ENCODE measurements at regions not wholly inside any gene's neighbourhood (a gene's known extent, or its start where the extent isn't known, plus 50 kb on each side); places are given as distances from the start of the nearest gene placed in this dataset.

GRCh38 chr2:57156231-57156924 lies 890.2 kb upstream of the VRK2 start:
- no peaks in the 10 kb centered on the region for H3K36me3 ChIP-seq (ENCODE audit: control insufficient read depth, insufficient read depth, low read length, severe bottlenecking)
- H3K4me3 ChIP-seq (ENCODE audit: low read length) = no peak overlapping the region
- H3K4me1 ChIP-seq (ENCODE audit: control insufficient read depth, insufficient read depth, low read length) = no peaks in the 10 kb centered on the region
- H3K9ac ChIP-seq (ENCODE audit: low read length) = no peak overlapping the region
- no peaks in the 10 kb centered on the region for H3K27me3 ChIP-seq (replicated peaks; ENCODE audit: control insufficient read depth, insufficient read depth, low read length)
- peaks cover 9% of the 10 kb centered on the region for H3K9me3 ChIP-seq (ENCODE audit: control insufficient read depth, low read length)
- no peak for DNase-seq (ENCODE audit: low read depth)

GRCh38 chr2:57160976-57161375 lies 885.6 kb upstream of the VRK2 start:
- Histone ChIP-seq H3K4me1 (ENCODE audit: control insufficient read depth, insufficient read depth, low read length) (no peaks in the 10 kb centered on the region), H3K9me3 (ENCODE audit: control insufficient read depth, low read length) (peaks cover 6% of the 10 kb centered on the region), H3K27me3 (replicated peaks; ENCODE audit: control insufficient read depth, insufficient read depth, low read length) (no peaks in the 10 kb centered on the region), H3K9ac (ENCODE audit: low read length) (no peak overlapping the region), H3K36me3 (ENCODE audit: control insufficient read depth, insufficient read depth, low read length, severe bottlenecking) (no peaks in the 10 kb centered on the region), H3K4me3 (ENCODE audit: low read length) (no peak overlapping the region)
- peak; percentile 36 for DNase-seq (ENCODE audit: low read depth)

GRCh38 chr2:57177176-57177575 lies 869.4 kb upstream of the VRK2 start:
- H3K36me3 ChIP-seq (ENCODE audit: control insufficient read depth, insufficient read depth, low read length, severe bottlenecking) = no peaks in the 10 kb centered on the region
- no peak overlapping the region for H3K4me3 ChIP-seq (ENCODE audit: low read length)
- H3K4me1 ChIP-seq (ENCODE audit: control insufficient read depth, insufficient read depth, low read length) = peaks cover under 1% of the 10 kb centered on the region
- H3K9me3 ChIP-seq (ENCODE audit: control insufficient read depth, low read length) = no peaks in the 10 kb centered on the region
- no peaks in the 10 kb centered on the region for H3K27me3 ChIP-seq (replicated peaks; ENCODE audit: control insufficient read depth, insufficient read depth, low read length)
- peak; percentile 18 for DNase-seq (ENCODE audit: low read depth)
- no peak overlapping the region for H3K9ac ChIP-seq (ENCODE audit: low read length)

- H3K9ac ChIP-seq (ENCODE audit: low read length) = no peak overlapping the region
- H3K27me3 ChIP-seq (replicated peaks; ENCODE audit: control insufficient read depth, insufficient read depth, low read length) = no peaks in the 10 kb centered on the region
- H3K4me1 ChIP-seq (ENCODE audit: control insufficient read depth, insufficient read depth, low read length) = peaks cover 7% of the 10 kb centered on the region
- no peaks in the 10 kb centered on the region for H3K9me3 ChIP-seq (ENCODE audit: control insufficient read depth, low read length)
- H3K36me3 ChIP-seq (ENCODE audit: control insufficient read depth, insufficient read depth, low read length, severe bottlenecking) = no peaks in the 10 kb centered on the region
- no peak overlapping the region for H3K4me3 ChIP-seq (ENCODE audit: low read length)
- peak; percentile 29 for DNase-seq (ENCODE audit: low read depth)
Observed at GRCh38 chr2:57180042-57180567, 866.5 kb upstream of the VRK2 start.

- H3K4me1 ChIP-seq (ENCODE audit: control insufficient read depth, insufficient read depth, low read length) = peaks cover 7% of the 10 kb centered on the region
- no peaks in the 10 kb centered on the region for H3K27me3 ChIP-seq (replicated peaks; ENCODE audit: control insufficient read depth, insufficient read depth, low read length)
- no peak for DNase-seq (ENCODE audit: low read depth)
- no peak overlapping the region for H3K9ac ChIP-seq (ENCODE audit: low read length)
- no peak overlapping the region for H3K4me3 ChIP-seq (ENCODE audit: low read length)
- no peaks in the 10 kb centered on the region for H3K9me3 ChIP-seq (ENCODE audit: control insufficient read depth, low read length)
- no peaks in the 10 kb centered on the region for H3K36me3 ChIP-seq (ENCODE audit: control insufficient read depth, insufficient read depth, low read length, severe bottlenecking)
Observed at GRCh38 chr2:57180678-57181077, 865.9 kb upstream of the VRK2 start.

GRCh38 chr2:57181315-57182038 lies 865.1 kb upstream of the VRK2 start:
- H3K36me3 ChIP-seq (ENCODE audit: control insufficient read depth, insufficient read depth, low read length, severe bottlenecking) = no peaks in the 10 kb centered on the region
- peaks cover 7% of the 10 kb centered on the region for H3K4me1 ChIP-seq (ENCODE audit: control insufficient read depth, insufficient read depth, low read length)
- H3K4me3 ChIP-seq (ENCODE audit: low read length) = no peak overlapping the region
- peaks cover 2% of the 10 kb centered on the region for H3K9me3 ChIP-seq (ENCODE audit: control insufficient read depth, low read length)
- peak; percentile 58 for DNase-seq (ENCODE audit: low read depth)
- H3K9ac ChIP-seq (ENCODE audit: low read length) = no peak overlapping the region
- no peaks in the 10 kb centered on the region for H3K27me3 ChIP-seq (replicated peaks; ENCODE audit: control insufficient read depth, insufficient read depth, low read length)

- DNase-seq (ENCODE audit: low read depth) = peak; percentile 34
- H3K27me3 ChIP-seq (replicated peaks; ENCODE audit: control insufficient read depth, insufficient read depth, low read length) = no peaks in the 10 kb centered on the region
- H3K4me3 ChIP-seq (ENCODE audit: low read length) = no peak overlapping the region
- H3K9ac ChIP-seq (ENCODE audit: low read length) = no peak overlapping the region
- no peaks in the 10 kb centered on the region for H3K36me3 ChIP-seq (ENCODE audit: control insufficient read depth, insufficient read depth, low read length, severe bottlenecking)
- H3K4me1 ChIP-seq (ENCODE audit: control insufficient read depth, insufficient read depth, low read length) = peaks cover 7% of the 10 kb centered on the region
- H3K9me3 ChIP-seq (ENCODE audit: control insufficient read depth, low read length) = peaks cover 2% of the 10 kb centered on the region
Observed at GRCh38 chr2:57182916-57183315, 863.7 kb upstream of the VRK2 start.

GRCh38 chr2:57185568-57185967 lies 861.0 kb upstream of the VRK2 start:
- DNase-seq (ENCODE audit: low read depth) = no peak
- Histone ChIP-seq H3K4me3 (ENCODE audit: low read length) (no peak overlapping the region), H3K9ac (ENCODE audit: low read length) (no peak overlapping the region)

GRCh38 chr2:57190007-57190406 lies 856.6 kb upstream of the VRK2 start:
- Histone ChIP-seq H3K4me3 (ENCODE audit: low read length) (no peak overlapping the region), H3K9ac (ENCODE audit: low read length) (no peak overlapping the region), H3K4me1 (ENCODE audit: control insufficient read depth, insufficient read depth, low read length) (no peaks in the 10 kb centered on the region), H3K9me3 (ENCODE audit: control insufficient read depth, low read length) (peaks cover 2% of the 10 kb centered on the region), H3K36me3 (ENCODE audit: control insufficient read depth, insufficient read depth, low read length, severe bottlenecking) (no peaks in the 10 kb centered on the region), H3K27me3 (replicated peaks; ENCODE audit: control insufficient read depth, insufficient read depth, low read length) (no peaks in the 10 kb centered on the region)
- no peak for DNase-seq (ENCODE audit: low read depth)

More at GRCh38 chr2:57185568-57185967, 861.0 kb upstream of the VRK2 start:
- H3K4me1 ChIP-seq (ENCODE audit: control insufficient read depth, insufficient read depth, low read length) = peaks cover 7% of the 10 kb centered on the region
- no peaks in the 10 kb centered on the region for H3K27me3 ChIP-seq (replicated peaks; ENCODE audit: control insufficient read depth, insufficient read depth, low read length)
- H3K9me3 ChIP-seq (ENCODE audit: control insufficient read depth, low read length) = peaks cover 2% of the 10 kb centered on the region
- no peaks in the 10 kb centered on the region for H3K36me3 ChIP-seq (ENCODE audit: control insufficient read depth, insufficient read depth, low read length, severe bottlenecking)

GRCh38 chr2:57199663-57200062 lies 846.9 kb upstream of the VRK2 start:
- no peak for DNase-seq (ENCODE audit: low read depth)
- Histone ChIP-seq H3K4me1 (ENCODE audit: control insufficient read depth, insufficient read depth, low read length) (no peaks in the 10 kb centered on the region), H3K9ac (ENCODE audit: low read length) (no peak overlapping the region), H3K9me3 (ENCODE audit: control insufficient read depth, low read length) (no peaks in the 10 kb centered on the region), H3K36me3 (ENCODE audit: control insufficient read depth, insufficient read depth, low read length, severe bottlenecking) (no peaks in the 10 kb centered on the region), H3K4me3 (ENCODE audit: low read length) (no peak overlapping the region), H3K27me3 (replicated peaks; ENCODE audit: control insufficient read depth, insufficient read depth, low read length) (no peaks in the 10 kb centered on the region)

- Histone ChIP-seq H3K4me3 (ENCODE audit: low read length) (no peak overlapping the region), H3K27me3 (replicated peaks; ENCODE audit: control insufficient read depth, insufficient read depth, low read length) (no peaks in the 10 kb centered on the region), H3K36me3 (ENCODE audit: control insufficient read depth, insufficient read depth, low read length, severe bottlenecking) (no peaks in the 10 kb centered on the region), H3K9me3 (ENCODE audit: control insufficient read depth, low read length) (no peaks in the 10 kb centered on the region), H3K4me1 (ENCODE audit: control insufficient read depth, insufficient read depth, low read length) (no peaks in the 10 kb centered on the region), H3K9ac (ENCODE audit: low read length) (no peak overlapping the region)
- no peak for DNase-seq (ENCODE audit: low read depth)
Observed at GRCh38 chr2:57204364-57204763, 842.2 kb upstream of the VRK2 start.
